ENCODE measurements at regions not wholly inside any gene's neighbourhood (a gene's known extent, or its start where the extent isn't known, plus 50 kb on each side); places are given as distances from the start of the nearest gene placed in this dataset.

DNA sequence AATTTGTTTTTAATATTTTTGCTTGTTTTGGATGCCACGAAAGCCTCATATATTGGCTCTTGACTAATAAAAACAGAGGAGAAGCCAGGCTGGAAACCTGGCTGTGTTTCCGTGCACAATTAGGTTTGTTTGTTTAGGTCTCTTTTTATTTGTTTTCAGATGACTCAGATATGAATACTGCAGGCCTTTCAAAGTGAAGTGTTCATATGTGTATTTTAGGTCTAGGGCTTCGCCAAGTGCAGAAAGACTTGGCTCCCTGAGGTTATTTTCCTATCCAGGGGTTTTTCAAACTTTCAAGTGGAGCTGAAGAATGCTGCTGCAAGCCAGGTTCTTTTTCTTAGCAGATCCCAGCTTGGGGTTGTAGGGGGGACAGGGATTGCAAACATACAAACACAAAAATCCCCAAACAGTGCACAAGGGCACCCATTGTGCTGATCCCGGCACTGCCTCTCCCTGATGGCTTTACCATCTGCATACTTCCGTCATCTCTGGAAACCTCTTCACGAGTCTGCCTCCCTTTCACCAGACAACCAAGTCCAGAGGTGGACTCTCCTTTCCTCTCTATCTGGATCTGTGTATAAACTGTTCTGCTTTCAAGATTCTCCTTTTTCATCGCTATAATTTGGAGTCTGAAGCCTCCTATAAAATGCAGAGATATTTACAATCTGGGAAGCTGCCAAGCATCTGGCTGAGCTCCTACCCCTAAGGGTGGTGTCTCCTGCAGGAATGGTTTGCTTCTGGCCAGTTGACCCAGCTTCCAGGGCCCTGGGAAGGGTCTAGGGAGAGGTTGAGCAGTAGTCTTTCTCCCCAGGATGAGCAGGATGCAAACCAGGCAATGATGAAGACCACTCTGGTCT, 108.6 kb downstream of the SMIM20 start (continued):
- TF ChIP-seq TBP (IDR thresholded peaks at IDR 0.05; ENCODE audit: low read depth, low read length) (no peak), GTF2F1 (IDR thresholded peaks at IDR 0.05; ENCODE audit: borderline replicate concordance, low read depth, low read length) (no peak)

Data from H1 (cell line).